ENCODE measurements at regions not wholly inside any gene's neighbourhood (a gene's known extent, or its start where the extent isn't known, plus 50 kb on each side); places are given as distances from the start of the nearest gene placed in this dataset.

GRCh38 chr9:85884256-85884655 is 56.7 kb upstream of the NAA35 start:
- TF ChIP-seq CTCF (IDR thresholded peaks at IDR 0.05; ENCODE audit: insufficient read depth, low read length) (no peak), POLR2AphosphoS5 (IDR thresholded peaks at IDR 0.05; ENCODE audit: low read depth) (no peak), GABPA (IDR thresholded peaks at IDR 0.05; ENCODE audit: low read depth) (no peak), REST (IDR thresholded peaks at IDR 0.05; ENCODE audit: insufficient replicate concordance, low read depth) (no peak)

All from HL-60 (cell line).